NCI-H446 treated with DMSO at 0.1 percent for 48 hours (cell line): ENCODE measurements at regions not wholly inside any gene's neighbourhood (a gene's known extent, or its start where the extent isn't known, plus 50 kb on each side); places are given as distances from the start of the nearest gene placed in this dataset.
A peak's percentile ranks its signal among the peaks of the same experiment; 100 is the strongest.

Experiments
- DNase-seq: peaks from one replicate; lab custom pipeline; 2025; lab: John Stamatoyannopoulos, UW

GRCh38 chr4:23245203-23245832, 552.6 kb downstream of the GBA3 start:
- DNase-seq = no peak

GRCh38 chr4:23242962-23243361, 550.2 kb downstream of the GBA3 start:
- DNase-seq = no peak

GRCh38 chr4:23241408-23241807, 548.7 kb downstream of the GBA3 start:
- DNase-seq = no peak

- no peak for DNase-seq
These were observed 546.1 kb downstream of the GBA3 start for GRCh38 chr4:23238848-23239247.

- peak; percentile 89 for DNase-seq
These were observed 545.0 kb downstream of the GBA3 start for GRCh38 chr4:23237771-23238170.

- no peak for DNase-seq
These were observed 543.1 kb downstream of the GBA3 start for GRCh38 chr4:23235628-23236390.

- DNase-seq = no peak
These were observed 542.0 kb downstream of the GBA3 start for GRCh38 chr4:23234716-23235115.

- DNase-seq = no peak
These were observed 541.3 kb downstream of the GBA3 start for GRCh38 chr4:23234018-23234417.

- no peak for DNase-seq
These were observed 540.9 kb downstream of the GBA3 start for GRCh38 chr4:23233596-23233995.

- no peak for DNase-seq
These were observed 540.2 kb downstream of the GBA3 start for GRCh38 chr4:23232987-23233386.

GRCh38 chr4:23225564-23225963, 532.8 kb downstream of the GBA3 start:
- no peak for DNase-seq

- no peak for DNase-seq
These were observed 532.1 kb downstream of the GBA3 start for GRCh38 chr4:23224684-23225420.

GRCh38 chr4:23220911-23221310, 528.2 kb downstream of the GBA3 start:
- DNase-seq = no peak

- no peak for DNase-seq
These were observed 527.2 kb downstream of the GBA3 start for GRCh38 chr4:23219779-23220408.

- DNase-seq = no peak
These were observed 520.5 kb downstream of the GBA3 start for GRCh38 chr4:23213198-23213597.

- DNase-seq = no peak
These were observed 519.8 kb downstream of the GBA3 start for GRCh38 chr4:23212558-23212957.

- DNase-seq = no peak
These were observed 514.3 kb downstream of the GBA3 start for GRCh38 chr4:23207059-23207458.

- DNase-seq = no peak
These were observed 510.0 kb downstream of the GBA3 start for GRCh38 chr4:23202712-23203247.

GRCh38 chr4:23194751-23195150, 502.0 kb downstream of the GBA3 start:
- DNase-seq = no peak

GRCh38 chr4:23174179-23174578, 481.4 kb downstream of the GBA3 start:
- no peak for DNase-seq

GRCh38 chr4:23171976-23172375, 479.2 kb downstream of the GBA3 start:
- peak; percentile 9 for DNase-seq

GRCh38 chr4:23169608-23170311, 477.0 kb downstream of the GBA3 start:
- DNase-seq = no peak
